Frontal cortex (tissue), 3 donors: ENCODE measurements at regions not wholly inside any gene's neighbourhood (a gene's known extent, or its start where the extent isn't known, plus 50 kb on each side); places are given as distances from the start of the nearest gene placed in this dataset.

Experiments used
- DNase-seq, 2 donors: peaks; one replicate each; pipeline ENCODE4 v3.0.0; 2012; ENCODE audit warnings: low spot score in 2 of 2
- FAIRE-seq: peaks from 2 replicates; lab custom pipeline; 2012; peaks lifted over from hg19 to GRCh38; lab: Jason Lieb, UNC
- donor health status: control.
- donor health status: control.
- donor health status: control.

GRCh38 chr9:108022246-108022935, 532.8 kb upstream of the KLF4 start:
- no peak for FAIRE-seq
- DNase-seq: no peak

GRCh38 chr9:108021096-108021710, 531.6 kb upstream of the KLF4 start:
- no peak for FAIRE-seq

GRCh38 chr9:108019821-108020220, 530.3 kb upstream of the KLF4 start:
- DNase-seq (no peak), FAIRE-seq (no peak)

More at GRCh38 chr9:108021096-108021710, 531.6 kb upstream of the KLF4 start:
- DNase-seq: no peak

GRCh38 chr9:108017671-108018070, 528.1 kb upstream of the KLF4 start:
- DNase-seq (no peak), FAIRE-seq (no peak)

GRCh38 chr9:108016446-108016845, 526.9 kb upstream of the KLF4 start:
- DNase-seq (no peak), FAIRE-seq (no peak)

GRCh38 chr9:108015690-108016089, 526.1 kb upstream of the KLF4 start:
- FAIRE-seq (no peak), DNase-seq (no peak)

GRCh38 chr9:108014353-108014752, 524.8 kb upstream of the KLF4 start:
- FAIRE-seq: no peak
- no peak for DNase-seq

DNA sequence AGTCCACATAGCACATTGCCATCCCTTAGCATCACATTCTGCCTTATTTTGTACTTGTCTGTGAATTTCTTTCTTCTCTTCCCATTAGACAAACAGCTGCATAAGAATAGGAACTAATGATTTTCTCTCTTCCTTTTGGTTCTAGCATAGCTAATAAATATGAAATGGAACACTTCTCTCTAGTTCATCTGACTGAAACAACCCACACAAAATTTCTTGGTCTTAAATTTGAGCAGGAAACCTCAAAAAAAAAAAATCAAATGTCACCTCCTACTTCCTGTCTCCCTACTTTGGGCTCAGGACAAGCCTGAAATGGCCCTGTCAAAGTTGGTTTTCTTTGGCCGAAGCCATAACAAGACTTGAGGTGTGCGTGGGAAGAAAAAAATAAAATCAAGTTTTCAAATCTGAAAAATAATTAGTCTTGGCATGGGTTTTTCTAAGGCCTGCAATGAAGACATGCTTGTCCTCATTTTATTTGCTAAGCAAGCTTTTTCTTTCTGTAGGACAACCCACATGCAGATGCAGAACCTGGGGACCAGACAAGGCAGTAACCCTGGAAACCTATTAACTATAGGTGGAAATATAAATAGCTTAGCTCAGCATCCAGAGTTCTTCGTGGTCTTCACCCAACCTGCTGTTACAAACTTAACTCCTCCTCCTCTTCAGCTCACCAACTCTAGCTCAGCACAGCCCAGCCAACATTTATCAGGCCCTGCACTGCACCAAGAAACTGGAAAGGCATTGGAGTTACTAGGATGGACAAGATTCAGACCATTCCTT, 523.5 kb upstream of the KLF4 start:
- no peak for DNase-seq
- no peak for FAIRE-seq

DNA sequence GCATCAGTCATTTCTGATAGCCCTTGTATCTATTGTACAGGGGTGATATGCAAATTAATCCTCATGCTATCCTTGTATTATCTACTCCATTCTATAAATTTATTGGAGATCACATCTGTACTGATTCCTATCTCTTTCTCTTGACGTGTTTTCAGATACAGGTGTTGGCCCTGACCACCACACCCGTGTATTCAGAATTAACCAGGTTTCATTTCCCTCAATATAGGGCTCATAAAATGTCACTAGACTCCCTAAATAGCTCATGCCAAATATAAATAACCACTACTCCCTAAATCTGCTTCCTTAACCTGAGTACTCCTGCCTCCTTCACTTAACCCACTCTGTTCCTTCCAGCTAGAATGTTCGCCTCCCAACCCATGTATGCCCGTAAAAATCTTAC, 522.8 kb upstream of the KLF4 start:
- FAIRE-seq (no peak), DNase-seq (no peak)

DNA sequence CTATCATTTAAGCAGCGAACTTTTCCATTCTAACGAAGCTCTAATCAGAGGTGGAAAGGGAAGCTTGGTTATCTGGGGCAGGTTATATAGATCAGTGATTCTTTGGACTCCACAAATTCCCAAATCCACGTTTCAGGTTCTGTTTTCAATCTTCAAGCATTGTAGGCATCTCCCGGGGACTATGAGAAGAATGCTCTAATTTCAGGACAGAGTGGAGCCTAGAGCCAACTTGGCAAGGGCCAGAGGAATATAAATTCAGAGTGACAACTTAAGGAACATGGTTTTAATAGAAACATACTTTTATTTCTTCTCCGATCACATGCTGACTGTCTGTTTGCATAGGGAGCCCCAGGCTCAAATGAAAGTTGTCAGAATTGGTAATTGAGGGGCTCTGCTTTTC, 514.0 kb upstream of the KLF4 start:
- FAIRE-seq: no peak

GRCh38 chr9:108002371-108002956, 512.9 kb upstream of the KLF4 start:
- DNase-seq (no peak), FAIRE-seq (no peak)

More for the DNA sequence above, 514.0 kb upstream of the KLF4 start:
- no peak for DNase-seq

GRCh38 chr9:108001237-108001636, 511.7 kb upstream of the KLF4 start:
- DNase-seq (no peak), FAIRE-seq (no peak)

DNA sequence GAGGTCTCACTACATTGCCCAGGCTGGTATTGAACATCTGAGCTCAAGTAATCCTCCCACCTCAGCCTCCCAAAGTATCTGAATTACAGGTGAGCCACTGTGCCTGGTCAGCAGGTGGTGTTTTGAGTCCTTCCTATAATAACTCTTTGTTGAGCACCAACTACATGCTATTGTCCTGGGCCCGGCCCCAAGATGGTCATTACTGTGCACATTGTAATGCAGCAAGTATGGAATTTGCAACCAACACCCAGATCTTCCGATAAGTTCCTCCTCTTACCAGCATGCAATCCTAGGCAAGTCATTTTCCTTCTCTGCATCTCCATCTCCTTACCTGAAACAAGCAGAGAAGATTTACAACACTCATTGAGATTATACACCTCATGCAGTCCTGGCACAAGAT, 510.3 kb upstream of the KLF4 start:
- FAIRE-seq (no peak), DNase-seq (no peak)

GRCh38 chr9:107999011-107999410, 509.4 kb upstream of the KLF4 start:
- no peak for DNase-seq
- no peak for FAIRE-seq

DNA sequence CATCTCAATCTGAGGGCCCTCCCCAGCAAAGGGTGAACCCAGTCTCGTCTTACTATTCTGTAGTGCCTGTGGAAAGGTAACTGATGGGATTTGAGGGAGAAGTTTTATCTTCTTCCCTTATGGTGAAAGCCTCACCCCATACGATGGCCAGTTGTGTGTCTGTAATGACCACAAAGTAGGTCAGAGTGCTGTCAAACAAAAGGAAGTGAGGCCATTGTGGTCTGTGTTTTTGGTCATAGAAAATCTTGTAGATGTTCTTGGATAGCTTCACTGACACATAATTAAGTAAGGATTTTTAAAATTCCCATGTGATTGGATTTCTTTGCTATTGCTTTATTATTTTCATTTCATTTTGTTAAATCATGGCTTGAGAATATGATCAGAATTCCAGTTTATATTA, 505.1 kb upstream of the KLF4 start:
- DNase-seq (no peak), FAIRE-seq (no peak)

- FAIRE-seq: no peak
- DNase-seq: no peak
These were observed 502.7 kb upstream of the KLF4 start for GRCh38 chr9:107992271-107992670.

DNA sequence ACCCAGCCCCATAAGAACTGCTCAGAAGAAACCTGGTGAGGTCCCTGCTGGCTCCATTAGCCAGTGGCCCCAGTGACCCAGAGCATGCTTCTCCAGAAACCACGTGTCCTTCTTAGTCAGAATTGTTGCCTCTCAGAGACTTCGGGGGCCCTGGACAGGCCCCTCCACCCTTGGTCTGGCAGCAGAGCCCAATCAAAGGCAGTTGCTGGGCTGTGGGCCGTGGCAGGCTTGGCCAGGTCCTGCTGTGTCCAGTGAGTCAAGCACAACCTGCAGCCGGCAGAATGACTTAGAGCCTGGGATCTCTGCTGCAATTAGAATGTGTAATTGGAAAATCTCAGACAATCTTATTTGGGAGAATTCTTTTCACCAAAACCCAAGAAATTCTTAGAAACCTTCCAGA, 502.0 kb upstream of the KLF4 start:
- no peak for FAIRE-seq
- no peak for DNase-seq

DNA sequence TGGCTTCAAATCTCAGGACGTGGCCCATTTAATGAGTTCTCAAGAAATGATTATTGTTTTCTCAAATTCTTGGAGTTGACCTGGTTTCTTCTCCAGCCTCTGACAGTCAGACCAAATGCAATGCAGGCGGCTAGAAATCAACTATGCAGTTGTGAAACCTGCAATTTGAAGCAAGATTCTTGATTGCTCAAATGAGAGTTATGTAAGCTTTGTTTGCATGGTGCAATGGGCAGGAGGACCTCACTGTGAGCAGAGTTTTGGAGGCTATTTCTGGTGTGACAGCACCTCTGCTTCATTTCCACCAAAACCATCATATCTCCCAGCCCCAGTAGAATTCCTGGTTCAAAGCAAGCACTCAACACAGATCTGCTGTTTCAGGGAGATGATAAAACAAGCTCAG, 500.0 kb upstream of the KLF4 start:
- FAIRE-seq (no peak), DNase-seq (no peak)

GRCh38 chr9:107989099-107989498, 499.5 kb upstream of the KLF4 start:
- no peak for FAIRE-seq
- no peak for DNase-seq

GRCh38 chr9:107984956-107985355, 495.4 kb upstream of the KLF4 start:
- FAIRE-seq (no peak), DNase-seq (no peak)

GRCh38 chr9:107983762-107984161, 494.2 kb upstream of the KLF4 start:
- FAIRE-seq (no peak), DNase-seq (no peak)
